Rectal smooth muscle tissue (tissue), 1 donor: ENCODE measurements at regions not wholly inside any gene's neighbourhood (a gene's known extent, or its start where the extent isn't known, plus 50 kb on each side); places are given as distances from the start of the nearest gene placed in this dataset.

ENCODE experiments used
- H3K27ac ChIP-seq: one replicate; pipeline ENCODE4 v1.7.0; 2013; ENCODE audit warnings: low read depth, low read length, inconsistent platforms
- H3K27me3 ChIP-seq: one replicate; pipeline ENCODE4 v1.7.0; 2013; ENCODE audit warnings: low read length; ENCODE audit not compliant: control insufficient read depth, insufficient read depth
- H3K36me3 ChIP-seq: one replicate; pipeline ENCODE4 v1.7.0; 2013; ENCODE audit warnings: low read length; ENCODE audit not compliant: control insufficient read depth, insufficient read depth
- H3K4me1 ChIP-seq: one replicate; pipeline ENCODE4 v1.7.0; 2013; ENCODE audit warnings: low read length; ENCODE audit not compliant: control insufficient read depth, insufficient read depth
- H3K4me3 ChIP-seq: one replicate; pipeline ENCODE4 v1.7.0; 2013; ENCODE audit warnings: low read length
- H3K9ac ChIP-seq: one replicate; pipeline ENCODE4 v1.7.0; 2013; ENCODE audit warnings: low read length

DNA sequence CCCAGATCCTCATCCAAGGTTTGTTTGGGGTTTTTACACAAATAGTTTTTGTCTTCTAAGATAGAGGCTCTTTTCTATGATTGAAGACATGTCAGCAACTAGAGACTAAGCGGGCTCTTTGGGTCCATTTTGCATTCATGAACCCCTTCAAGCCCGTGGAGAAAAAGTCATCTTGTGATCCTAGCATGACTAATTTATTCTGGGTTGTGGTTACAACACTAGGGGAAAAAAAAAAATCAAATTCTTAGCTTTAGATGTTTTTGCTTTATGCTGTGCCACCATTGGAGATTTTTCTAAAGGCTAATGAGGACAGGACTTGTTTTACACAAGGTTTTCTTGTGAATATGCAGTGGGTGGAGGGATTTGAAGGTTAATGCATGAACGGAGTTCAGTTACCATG is 440.0 kb downstream of the PCDH7 start:
- Histone ChIP-seq H3K27ac (no peak overlapping the region), H3K9ac (no peak overlapping the region), H3K4me3 (no peak overlapping the region), H3K27me3 (no peaks in the 10 kb centered on the region), H3K36me3 (no peaks in the 10 kb centered on the region), H3K4me1 (no peaks in the 10 kb centered on the region)

DNA sequence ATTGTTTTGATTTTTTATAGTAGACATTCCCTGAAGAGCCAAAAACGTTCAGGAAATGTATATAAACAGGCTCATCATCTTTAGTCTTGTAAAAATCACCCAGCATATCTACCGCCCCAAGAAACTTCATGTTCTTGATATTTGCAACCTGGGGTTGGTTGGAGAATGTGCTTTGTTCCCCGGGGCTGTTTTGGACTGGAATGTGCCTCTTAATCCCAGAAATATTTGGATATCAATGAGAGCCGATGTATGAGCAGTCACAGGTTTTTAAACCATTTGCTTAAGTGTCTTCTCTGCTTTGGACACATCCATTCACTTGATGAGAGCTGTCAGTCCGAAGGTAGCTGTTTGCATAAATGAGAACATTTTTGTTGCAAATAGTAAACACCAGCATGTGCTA is 449.7 kb downstream of the PCDH7 start:
- Histone ChIP-seq H3K4me1 (no peaks in the 10 kb centered on the region), H3K27ac (no peak overlapping the region), H3K27me3 (no peaks in the 10 kb centered on the region), H3K36me3 (no peaks in the 10 kb centered on the region), H3K4me3 (no peak overlapping the region), H3K9ac (no peak overlapping the region)

DNA sequence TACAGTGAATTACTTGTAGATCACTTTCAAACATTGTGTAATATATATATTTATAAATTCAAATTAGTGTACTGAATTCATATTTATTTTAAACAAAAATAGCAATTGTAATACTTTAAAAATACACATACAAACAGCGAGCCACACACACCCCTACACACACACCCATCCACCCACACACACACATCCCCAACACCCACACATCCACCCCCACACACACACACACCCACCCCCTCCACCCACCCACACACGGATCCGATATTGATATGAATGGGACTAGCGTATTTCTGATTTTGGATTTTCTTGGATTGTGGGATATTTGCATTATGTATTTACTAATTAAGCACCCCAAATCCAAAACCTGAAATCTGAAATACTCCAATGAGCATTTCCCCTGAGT is 451.2 kb downstream of the PCDH7 start:
- no peak overlapping the region for H3K9ac ChIP-seq
- no peaks in the 10 kb centered on the region for H3K27me3 ChIP-seq
- H3K4me3 ChIP-seq = no peak overlapping the region
- no peaks in the 10 kb centered on the region for H3K4me1 ChIP-seq
- no peak overlapping the region for H3K27ac ChIP-seq
- H3K36me3 ChIP-seq = no peaks in the 10 kb centered on the region

DNA sequence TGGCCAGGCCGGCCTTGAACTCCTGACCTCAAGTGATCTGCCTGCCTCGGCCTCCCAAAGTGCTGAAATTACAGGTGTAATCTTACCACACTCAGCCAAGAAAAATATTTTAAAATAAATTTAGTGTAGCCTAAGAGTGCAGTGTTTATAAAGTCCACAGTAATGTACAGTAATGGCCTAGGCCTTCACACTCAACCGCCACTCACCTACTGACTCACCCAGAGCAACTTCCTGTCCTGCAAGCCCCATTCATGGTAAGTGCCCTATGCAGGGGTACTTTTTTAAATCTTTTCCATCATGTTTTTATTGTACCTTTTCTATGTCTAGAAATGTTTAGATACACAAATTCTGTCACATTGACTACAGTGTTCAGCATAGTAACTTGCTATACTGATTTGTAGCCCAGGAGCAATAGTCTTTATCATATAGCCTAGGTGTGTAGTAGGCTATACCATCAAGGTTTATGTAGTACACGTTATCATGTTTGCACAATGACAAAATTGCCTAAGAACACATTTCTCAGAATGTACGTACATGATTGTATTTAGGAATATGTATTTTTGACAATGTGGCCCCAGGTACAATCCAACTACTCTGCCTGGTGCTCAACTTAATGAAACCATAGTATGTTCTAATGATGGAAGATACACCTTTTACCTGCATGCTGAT is 455.2 kb downstream of the PCDH7 start:
- Histone ChIP-seq H3K4me1 (no peaks in the 10 kb centered on the region), H3K27ac (no peak overlapping the region), H3K4me3 (no peak overlapping the region), H3K9ac (no peak overlapping the region), H3K36me3 (no peaks in the 10 kb centered on the region), H3K27me3 (no peaks in the 10 kb centered on the region)

DNA sequence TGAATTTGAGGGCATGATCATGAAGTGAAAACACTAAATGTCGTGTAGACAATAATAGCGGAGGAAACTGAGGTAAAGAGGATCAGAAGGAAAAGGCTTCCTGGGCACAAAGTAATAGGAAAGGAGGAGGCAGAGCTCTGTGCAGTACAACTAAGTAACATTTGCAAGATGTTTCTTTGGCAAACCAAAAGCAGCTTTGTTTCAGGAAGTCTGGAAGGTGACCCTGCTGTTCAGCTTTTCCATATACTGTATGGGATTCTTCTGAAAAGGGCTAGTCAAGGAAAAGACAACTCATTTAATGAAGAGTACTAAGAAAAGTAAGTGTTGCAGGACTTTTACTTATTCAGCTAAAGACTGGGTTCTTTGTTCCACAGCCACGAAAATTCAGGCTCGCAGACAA is 463.1 kb downstream of the PCDH7 start:
- no peak overlapping the region for H3K9ac ChIP-seq
- H3K27ac ChIP-seq = no peak overlapping the region
- H3K27me3 ChIP-seq = no peaks in the 10 kb centered on the region
- H3K4me1 ChIP-seq = no peaks in the 10 kb centered on the region
- no peaks in the 10 kb centered on the region for H3K36me3 ChIP-seq
- H3K4me3 ChIP-seq = no peak overlapping the region

DNA sequence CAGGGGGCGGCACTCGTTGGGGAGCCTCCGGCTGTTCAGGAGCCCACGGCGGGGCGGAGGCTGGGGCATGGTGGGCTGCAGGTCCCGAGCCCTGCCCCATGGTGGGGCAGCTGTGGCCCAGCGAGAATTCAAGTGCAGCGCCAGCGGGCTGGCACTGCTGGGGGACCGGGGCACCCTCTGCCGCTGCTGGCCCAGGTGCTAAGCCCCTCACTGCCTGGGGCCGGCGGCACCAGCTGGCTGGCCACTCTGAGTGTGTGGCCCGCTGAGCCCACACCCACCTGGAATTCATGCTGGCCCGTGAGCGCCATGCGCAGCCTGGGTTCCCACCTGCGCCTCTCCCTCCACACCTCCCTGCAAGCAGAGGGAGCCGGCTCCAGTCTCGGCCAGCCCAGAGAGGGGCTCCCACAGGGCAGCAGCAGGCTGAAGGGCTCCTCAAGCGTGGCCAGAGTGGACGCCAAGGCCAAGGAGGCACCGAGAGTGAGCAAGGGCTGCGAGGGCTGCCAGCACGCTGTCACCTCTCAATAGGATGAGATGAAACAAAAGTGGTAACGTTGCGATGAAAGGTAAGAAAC is 464.9 kb downstream of the PCDH7 start:
- Histone ChIP-seq H3K4me1 (no peaks in the 10 kb centered on the region), H3K36me3 (no peaks in the 10 kb centered on the region), H3K27ac (no peak overlapping the region), H3K27me3 (no peaks in the 10 kb centered on the region), H3K9ac (no peak overlapping the region), H3K4me3 (no peak overlapping the region)

DNA sequence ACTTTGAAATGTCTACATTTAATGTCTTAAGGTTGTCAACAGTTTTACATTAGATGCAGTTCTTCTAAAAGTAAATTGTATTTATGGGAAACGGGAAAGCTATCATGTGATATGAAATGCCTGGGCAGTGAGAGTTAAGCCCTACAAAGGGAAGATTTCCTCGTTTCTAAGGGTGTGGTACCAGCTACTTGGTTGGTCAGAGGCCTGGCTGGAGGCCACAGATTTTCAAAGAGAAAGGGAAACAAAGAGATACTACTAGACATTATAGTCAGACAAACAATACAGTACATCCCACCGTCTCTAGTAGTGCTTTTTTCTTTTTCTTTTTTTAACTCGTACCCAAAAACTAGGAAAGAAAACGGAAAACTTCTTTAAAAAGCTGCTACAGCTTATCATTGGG is 467.8 kb downstream of the PCDH7 start:
- Histone ChIP-seq H3K4me3 (no peak overlapping the region), H3K36me3 (no peaks in the 10 kb centered on the region), H3K27ac (no peak overlapping the region), H3K9ac (no peak overlapping the region), H3K4me1 (no peaks in the 10 kb centered on the region), H3K27me3 (no peaks in the 10 kb centered on the region)

DNA sequence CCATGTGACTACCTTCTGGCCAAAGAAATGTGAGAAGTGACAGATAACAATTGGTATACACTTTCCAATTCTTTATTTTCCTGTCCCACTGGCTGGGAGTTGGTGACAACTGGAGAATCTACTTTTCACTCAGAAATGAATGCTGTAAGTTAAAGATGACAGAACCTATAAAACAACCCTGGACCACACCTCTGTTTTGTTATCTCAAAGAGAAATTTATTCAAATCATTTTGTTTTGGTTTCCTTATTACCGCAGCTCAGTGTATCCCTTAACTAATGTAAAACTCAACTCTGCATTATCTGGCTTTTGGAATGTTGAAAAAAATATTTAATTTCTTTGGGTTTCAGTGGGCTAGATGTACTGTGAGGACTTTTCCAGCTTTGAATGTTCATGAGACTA is 469.8 kb downstream of the PCDH7 start:
- no peaks in the 10 kb centered on the region for H3K27me3 ChIP-seq
- H3K4me1 ChIP-seq = no peaks in the 10 kb centered on the region
- H3K9ac ChIP-seq = no peak overlapping the region
- no peak overlapping the region for H3K27ac ChIP-seq
- no peak overlapping the region for H3K4me3 ChIP-seq
- H3K36me3 ChIP-seq = no peaks in the 10 kb centered on the region

DNA sequence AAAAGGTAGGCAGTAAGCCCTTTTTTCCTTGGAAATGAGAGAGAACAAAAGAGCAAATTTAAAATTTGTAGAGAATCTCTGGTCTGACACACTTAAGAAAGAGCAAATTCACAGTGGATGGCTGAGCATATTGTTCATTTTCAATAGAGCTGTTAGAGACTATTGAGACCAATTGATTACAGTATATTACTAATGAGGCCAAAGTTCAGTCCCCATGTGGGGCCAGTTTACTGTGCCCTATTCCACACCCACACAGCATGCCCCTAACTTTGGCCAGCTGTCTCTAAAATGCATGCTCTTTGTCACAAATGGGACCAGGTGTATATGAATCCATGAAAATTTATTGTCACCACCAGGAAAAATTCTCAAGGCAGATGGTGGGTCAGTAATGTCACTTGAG is 470.5 kb downstream of the PCDH7 start:
- Histone ChIP-seq H3K27ac (no peak overlapping the region), H3K36me3 (no peaks in the 10 kb centered on the region), H3K4me3 (no peak overlapping the region), H3K27me3 (no peaks in the 10 kb centered on the region), H3K9ac (no peak overlapping the region), H3K4me1 (no peaks in the 10 kb centered on the region)

DNA sequence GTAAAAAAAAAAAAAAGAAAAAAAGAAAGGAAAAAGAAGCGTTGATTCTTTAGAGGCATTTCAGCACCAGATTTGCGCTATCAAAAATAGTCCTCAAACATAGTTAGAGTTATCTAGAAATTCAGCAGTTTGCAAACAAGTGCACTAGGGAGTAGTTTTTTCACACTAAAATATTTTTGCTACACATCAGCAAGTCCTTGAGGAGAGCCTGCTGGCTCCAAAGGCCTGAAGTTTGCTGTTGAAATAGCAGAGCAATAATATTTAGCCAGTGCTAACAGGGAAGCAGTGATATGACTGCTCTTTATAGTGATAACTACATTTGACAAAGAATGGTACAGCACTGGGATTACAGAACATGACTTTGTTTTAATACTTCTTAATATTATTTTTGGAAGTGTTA is 472.2 kb downstream of the PCDH7 start:
- Histone ChIP-seq H3K9ac (no peak overlapping the region), H3K27ac (no peak overlapping the region), H3K4me1 (no peaks in the 10 kb centered on the region), H3K4me3 (no peak overlapping the region), H3K36me3 (no peaks in the 10 kb centered on the region), H3K27me3 (no peaks in the 10 kb centered on the region)

DNA sequence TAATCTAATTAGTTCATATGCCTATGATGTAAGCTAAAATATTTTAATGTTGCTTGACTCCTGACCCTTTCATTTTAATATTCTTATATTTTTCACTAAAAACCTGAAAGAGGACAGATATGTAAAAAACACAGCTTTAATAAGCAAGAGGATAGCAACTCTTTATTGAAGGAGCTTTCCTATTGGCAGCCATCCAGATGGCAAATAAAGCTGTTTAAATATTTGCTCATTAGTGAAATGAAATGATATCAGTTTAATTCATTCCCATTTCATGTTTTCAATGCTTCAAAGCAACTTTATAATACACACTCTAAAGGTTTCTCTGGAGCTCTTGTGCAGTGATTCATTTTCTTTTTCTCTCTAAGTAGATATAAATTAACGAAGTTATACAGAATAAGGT is 473.4 kb downstream of the PCDH7 start:
- Histone ChIP-seq H3K4me3 (no peak overlapping the region), H3K4me1 (no peaks in the 10 kb centered on the region), H3K27me3 (no peaks in the 10 kb centered on the region), H3K36me3 (no peaks in the 10 kb centered on the region), H3K27ac (no peak overlapping the region), H3K9ac (no peak overlapping the region)

DNA sequence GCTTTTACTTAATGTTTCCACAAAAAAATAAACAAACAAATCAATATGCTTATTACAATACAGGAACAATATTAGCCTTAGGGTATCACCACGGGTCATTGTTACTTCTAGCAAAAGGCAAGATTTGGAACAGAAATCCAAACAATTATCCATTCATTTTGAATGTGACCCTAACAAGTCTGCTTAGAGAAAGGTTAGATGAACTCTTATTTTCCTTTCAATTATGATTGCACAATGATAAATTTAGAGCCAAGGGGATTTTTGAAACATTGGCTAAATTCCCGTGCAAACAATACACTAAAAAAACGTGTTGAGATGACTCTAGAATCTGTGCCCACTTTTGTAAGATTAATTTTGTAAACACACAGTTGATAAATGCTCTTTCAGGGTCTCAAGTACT is 474.7 kb downstream of the PCDH7 start:
- no peaks in the 10 kb centered on the region for H3K36me3 ChIP-seq
- H3K27me3 ChIP-seq = no peaks in the 10 kb centered on the region
- no peak overlapping the region for H3K9ac ChIP-seq
- H3K4me1 ChIP-seq = no peaks in the 10 kb centered on the region
- H3K4me3 ChIP-seq = no peak overlapping the region
- H3K27ac ChIP-seq = no peak overlapping the region

DNA sequence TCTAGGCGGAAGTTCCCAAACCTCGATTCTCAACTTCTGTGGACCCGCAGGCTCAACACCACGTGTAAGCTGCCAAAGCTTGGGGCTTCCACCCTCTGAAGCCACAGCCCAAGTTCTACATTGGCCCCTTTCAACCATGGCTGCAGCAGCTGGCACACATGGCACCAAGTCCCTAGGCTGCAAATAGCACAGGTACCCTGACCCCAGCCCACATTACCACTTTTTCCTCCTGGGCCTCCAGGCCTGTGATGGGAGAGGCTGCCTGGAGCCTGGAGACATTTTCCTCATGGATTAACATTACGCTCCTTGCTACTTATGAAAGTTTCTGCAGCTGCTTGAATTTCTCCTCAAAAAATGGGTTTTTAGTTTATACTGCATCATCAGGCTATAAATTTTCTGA is 479.5 kb downstream of the PCDH7 start:
- H3K4me3 ChIP-seq = no peak overlapping the region
- no peaks in the 10 kb centered on the region for H3K4me1 ChIP-seq

More for the DNA sequence above, 479.5 kb downstream of the PCDH7 start:
- Histone ChIP-seq H3K9ac (no peak overlapping the region), H3K27me3 (no peaks in the 10 kb centered on the region), H3K36me3 (no peaks in the 10 kb centered on the region), H3K27ac (no peak overlapping the region)
